GM19467 (cell line): ENCODE measurements at regions not wholly inside any gene's neighbourhood (a gene's known extent, or its start where the extent isn't known, plus 50 kb on each side); places are given as distances from the start of the nearest gene placed in this dataset.
A peak's percentile ranks its signal among the peaks of the same experiment; 100 is the strongest.

ENCODE experiments used
- ATAC-seq: cut with Tn5 transposase; IDR thresholded peaks from one replicate; pipeline ENCODE4 v1.9.1; 2021; ENCODE audit warnings: mild to moderate bottlenecking, moderate library complexity; ENCODE audit not compliant: unreplicated experiment

DNA sequence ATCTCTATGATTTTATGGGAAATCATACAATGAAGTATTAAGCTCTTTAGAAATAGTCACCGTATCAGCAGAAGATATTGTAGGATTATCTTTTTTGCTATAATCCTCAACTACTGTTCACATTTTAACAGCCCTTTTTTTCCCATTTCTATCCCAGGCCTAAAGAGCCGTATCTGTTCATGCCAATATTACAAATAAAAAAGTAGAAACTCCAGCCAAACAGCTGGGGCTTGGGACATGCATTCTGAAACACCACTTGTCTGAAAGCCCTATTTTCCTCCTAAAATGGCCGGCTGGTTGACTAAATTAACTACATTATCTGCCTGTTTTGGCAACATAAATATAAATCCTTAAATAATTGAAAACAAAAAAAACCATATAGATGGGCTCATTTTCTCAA, 477.8 kb downstream of the CDH2 start:
- ATAC-seq: no peak

DNA sequence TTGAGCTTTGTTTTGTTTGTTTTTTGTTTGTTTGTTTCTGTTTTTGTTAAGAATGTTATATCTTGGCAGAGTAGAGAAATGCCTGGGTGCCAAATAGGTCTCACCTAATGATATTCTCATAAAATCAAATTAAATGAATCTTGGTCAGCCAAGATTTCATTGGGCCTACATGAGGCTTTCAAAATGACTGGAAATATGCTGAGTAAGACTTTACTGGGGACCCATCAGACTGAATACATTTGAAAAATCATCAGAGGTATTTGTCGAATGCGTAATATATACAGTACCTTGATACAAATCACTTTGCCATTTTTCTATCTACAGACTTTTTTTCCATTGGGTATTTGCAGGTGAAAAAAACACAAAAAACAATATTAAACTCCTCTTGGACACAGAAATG, 480.8 kb downstream of the CDH2 start:
- no peak for ATAC-seq

DNA sequence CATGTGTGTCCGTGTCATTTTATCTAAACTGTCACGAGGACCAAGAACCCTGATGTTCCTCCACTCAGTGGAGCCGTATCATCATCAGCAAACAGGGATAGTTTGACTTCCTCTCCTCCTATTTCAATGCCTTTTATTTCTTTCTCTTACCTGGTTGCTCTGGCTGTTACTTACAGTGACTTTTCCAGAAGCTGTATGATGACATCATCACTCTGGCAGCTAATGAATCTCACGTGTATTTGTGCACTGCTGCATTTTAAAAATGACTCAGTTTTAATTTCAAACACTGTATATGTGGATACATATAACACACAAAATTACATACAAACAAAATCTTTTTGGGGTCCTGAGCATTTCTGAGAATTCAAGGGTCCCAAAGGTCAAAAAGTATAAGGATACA, 481.4 kb downstream of the CDH2 start:
- no peak for ATAC-seq

DNA sequence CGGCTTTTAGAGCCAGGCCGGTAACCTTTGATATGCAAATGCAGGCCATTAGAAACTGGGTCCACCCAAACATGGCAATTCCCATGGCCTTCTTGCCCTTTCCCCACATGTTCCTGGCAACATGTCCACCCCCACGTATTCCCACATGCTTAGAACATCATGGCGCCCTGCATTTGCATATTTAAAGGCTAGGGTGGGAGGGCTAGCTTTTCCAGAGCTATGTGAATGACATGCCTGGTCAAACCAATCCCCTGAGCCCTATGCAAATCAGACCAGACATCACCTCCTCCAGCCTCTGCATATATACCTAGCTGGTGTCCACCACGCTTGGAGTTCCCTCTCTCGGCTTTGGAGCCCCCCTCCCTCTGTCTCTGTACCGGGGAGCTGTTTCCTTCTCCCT, 481.9 kb downstream of the CDH2 start:
- ATAC-seq: no peak

DNA sequence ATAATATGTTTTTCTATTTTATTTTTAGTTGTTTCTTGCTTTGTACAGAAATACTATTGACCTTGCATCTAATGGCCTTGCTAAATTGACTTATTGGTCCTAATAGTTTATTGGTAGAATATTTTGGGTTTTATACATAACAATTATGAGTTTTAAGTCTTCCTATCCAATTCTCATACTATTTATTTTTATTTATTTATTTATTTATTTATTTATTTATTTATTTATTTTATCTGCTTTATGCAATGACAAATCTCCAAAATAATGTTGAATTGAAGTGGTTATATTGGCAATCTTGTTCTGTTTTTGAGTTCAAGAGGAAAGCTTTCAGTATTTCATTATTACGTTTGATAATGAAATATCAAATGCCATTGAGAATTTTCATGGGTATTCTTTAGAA, 488.3 kb downstream of the CDH2 start:
- no peak for ATAC-seq

DNA sequence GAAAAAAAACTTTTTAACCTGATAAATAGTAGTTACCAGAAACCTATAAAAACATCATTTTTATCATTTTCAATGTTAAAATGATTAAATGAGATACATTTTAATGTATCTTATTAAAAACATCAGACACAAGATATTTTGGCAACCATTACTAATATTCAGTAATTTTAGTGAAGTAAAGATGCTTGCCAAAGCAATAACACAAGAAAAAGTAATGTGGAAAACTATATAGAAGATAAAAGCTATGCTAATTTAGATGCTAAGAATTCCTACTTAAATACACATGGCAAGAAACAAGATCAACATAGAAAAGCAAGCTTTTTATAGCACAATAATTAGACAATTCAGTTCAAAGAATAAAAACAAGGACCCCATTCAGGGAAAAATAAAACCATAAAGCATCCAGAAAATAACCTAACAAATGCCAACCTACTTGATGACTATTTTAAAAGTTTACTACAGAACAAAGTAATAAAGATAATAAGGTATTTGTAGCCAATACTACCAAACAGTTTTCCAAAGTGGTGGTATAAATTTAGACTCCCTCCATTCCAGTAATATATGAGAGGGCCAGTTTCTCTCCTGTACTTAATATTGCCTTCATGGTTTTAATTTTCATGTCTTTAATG, 489.5 kb downstream of the CDH2 start:
- ATAC-seq: no peak

DNA sequence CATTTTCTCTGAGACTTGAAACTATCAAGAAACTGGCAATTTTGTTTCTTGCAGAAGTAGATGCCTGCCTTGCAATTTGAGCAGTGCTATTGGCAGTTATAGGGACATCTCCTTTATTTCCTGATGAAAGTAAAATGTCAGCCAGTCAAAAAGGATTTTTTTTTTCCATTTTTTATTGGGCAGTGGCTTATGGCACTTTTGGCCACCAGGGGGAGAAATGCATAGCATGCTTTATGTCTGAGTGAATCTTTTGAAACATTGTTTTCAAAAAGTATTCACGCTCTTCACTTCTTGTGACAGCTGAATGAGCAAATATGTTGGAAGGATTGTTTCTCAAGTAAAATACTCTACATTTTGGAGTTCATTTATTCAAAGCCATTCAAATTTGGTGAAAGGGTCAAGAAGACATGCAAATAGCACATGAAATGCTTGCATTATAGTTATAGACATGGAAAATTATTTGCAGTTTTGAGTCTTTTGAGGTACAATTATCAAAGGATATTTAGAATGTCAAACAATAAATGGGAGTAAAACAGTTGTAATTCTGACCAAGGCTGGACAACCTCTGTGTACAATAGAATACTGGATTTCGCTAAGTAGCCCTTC, 491.0 kb downstream of the CDH2 start:
- ATAC-seq: no peak

DNA sequence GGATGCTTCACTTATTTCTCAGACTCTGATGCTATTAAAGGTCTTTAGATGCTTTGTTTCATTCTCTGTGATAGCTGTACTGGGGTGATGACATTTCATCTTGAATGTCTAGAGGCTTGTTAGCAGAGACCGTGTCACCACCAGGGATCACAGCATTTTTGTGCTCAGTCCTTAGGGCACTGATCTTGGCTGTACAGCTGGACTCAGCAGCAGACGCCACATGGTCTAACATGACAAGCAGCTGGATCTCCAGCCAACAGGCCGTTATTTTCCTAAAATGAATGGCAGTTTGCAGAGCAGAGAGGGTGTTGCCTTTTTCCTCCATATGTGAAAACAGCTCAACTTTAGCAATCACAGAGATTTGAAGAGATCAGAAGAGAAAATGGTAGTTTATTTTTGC, 491.8 kb downstream of the CDH2 start:
- ATAC-seq: no peak

DNA sequence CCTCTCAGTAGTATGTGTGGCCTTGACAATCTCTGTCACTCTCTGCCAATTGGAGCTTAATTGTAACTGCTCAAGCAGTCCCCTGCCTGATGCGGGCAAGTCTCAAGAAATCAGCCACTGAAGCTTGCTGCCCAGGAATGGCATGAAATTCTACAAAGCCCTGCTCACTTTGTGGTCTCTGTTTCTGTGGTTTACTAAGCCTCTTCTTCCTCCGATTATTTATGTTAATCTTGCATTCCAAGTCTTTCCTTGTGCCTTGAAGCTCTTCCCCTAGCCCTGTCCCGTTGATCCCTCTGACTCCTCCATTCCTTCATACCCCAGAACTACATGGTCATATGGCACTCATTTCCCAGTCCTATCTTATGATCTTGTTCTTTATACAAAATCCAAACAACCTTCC, 489.3 kb upstream of the CHST9 start:
- no peak for ATAC-seq

DNA sequence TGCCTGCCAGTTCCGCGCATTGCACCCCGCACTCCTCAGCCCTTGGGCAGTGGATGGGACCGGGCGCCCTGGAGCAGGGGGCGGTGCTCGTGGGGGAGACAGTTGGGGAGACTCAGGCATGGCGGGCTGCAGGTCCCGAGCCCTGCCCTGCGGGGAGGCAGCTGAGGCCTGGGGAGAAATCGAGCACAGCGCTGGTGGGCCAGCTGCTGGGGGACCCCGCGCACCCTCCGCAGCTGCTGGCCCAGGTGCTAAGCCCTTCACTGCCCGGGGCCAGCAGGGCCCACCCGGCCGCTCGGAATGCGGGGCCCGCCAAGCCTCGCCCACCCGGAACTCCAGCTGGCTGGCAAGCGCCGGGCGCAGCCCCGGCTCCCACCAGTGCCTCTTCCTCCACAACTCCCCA, 488.8 kb upstream of the CHST9 start:
- no peak for ATAC-seq

DNA sequence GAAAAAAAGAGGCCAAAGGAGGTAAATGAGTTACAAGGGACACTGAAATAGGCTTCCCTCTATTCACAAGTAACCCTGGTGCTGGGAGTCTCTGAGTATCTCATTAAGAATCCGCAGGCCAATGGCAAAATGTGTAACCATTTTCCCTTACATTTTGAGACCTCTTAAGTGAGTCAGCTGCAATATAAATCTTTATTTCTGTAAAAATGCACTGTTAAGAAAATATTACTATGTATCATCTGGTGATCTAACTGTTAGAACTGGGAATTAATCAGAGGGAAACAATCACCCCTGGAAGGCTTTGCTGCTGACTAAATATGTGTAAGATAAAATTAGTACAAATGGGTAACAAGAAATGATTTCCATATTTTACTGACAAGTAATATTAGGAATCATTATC, 483.1 kb upstream of the CHST9 start:
- no peak for ATAC-seq

DNA sequence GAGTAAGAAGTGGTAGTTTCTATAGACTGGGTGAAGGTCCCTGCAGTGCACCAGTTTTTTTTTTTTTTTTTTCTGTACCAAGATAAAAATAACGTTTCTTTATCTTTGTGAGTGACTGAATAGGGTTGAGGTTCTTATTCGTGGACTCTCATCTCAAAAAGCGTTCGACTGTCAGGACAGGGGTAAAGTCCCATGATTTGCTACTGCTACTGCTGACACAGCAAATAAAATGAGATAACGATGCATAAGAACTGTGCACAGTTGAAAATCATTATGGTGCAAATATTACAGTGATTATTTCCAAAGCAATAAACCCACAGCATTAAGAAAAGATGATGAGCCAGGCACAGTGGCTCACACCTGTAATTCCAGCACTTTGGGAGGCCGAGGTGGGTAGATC, 482.0 kb upstream of the CHST9 start:
- no peak for ATAC-seq

DNA sequence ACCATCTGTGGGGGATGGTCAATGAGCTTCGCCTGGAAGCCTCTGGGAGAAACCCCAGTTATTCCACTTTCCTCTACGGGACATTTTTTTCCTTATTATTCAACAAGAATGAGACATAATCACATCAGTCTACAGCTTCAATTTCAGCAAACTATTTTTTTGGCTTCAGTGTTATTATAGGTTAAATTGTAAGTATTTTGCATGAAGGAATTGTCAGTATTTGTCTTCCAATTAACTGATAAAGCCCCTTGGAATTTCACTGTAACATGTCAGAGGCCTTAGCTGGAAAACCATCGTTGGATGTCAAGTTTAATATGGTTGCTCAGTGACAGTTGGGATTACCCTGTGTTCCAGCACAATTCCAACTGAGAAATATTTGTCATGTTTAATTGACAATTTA, 480.9 kb upstream of the CHST9 start:
- ATAC-seq: no peak

DNA sequence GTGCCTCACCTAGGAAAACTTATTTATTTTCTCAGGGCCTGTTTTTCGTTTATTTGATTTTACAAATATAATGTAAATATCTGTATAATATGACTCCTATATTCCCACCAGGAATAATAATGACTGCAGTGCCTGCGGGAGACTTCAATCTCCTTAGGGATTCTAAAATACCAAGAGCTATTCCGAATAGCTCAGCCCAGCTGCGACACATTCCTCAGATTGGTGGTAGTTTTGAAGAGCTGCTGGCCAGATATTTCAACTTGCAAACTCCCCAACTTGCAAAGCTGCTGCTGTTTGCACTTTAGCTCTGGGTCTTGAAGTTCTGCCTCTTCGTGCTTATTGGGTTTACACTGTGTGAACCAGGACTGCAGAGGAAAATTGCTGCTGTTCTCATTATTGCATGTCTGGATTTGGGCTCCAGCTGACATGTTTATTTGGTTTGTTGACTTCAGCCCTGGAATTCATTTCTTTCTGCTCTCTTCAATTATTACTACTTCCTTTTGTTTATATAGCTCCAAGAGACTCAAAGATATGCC, 480.2 kb upstream of the CHST9 start:
- ATAC-seq: no peak

DNA sequence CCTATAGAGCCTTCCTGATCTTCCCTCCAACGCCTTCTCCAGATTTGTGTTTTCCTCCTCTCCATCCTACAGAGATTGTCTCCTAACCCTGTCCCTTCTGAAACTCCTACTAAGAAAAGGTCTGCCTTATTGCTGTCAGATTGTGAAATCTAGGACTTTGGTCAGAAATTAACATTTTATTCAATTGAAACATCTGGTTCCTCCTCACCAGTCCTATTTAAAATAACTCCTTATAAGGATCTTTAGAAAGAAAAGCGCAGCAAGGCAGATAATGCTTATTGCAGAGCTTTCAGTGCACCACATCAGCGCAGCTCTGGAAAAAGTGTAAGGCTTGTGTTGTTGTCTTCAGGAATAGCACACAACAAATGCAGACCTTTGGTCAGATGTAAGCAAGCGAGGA, 477.8 kb upstream of the CHST9 start:
- no peak for ATAC-seq

DNA sequence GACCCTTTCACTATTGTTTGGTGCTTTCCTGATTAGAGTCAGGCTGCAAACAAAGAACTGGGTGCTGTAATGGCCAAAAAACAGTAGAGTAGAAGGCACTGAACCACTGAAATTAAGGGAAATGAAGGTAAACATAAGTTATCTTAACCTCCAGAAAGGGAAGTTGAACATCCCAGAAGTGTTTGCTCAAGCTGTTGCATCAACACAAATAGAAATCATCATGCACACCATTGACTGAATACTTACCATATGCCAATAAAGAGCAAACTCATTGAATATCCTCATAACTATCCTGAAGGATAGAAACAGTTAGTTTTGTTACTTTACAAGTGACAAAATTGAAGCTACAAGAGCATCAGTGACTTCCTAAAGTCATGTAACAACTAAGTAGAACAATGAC, 477.4 kb upstream of the CHST9 start:
- ATAC-seq: no peak

DNA sequence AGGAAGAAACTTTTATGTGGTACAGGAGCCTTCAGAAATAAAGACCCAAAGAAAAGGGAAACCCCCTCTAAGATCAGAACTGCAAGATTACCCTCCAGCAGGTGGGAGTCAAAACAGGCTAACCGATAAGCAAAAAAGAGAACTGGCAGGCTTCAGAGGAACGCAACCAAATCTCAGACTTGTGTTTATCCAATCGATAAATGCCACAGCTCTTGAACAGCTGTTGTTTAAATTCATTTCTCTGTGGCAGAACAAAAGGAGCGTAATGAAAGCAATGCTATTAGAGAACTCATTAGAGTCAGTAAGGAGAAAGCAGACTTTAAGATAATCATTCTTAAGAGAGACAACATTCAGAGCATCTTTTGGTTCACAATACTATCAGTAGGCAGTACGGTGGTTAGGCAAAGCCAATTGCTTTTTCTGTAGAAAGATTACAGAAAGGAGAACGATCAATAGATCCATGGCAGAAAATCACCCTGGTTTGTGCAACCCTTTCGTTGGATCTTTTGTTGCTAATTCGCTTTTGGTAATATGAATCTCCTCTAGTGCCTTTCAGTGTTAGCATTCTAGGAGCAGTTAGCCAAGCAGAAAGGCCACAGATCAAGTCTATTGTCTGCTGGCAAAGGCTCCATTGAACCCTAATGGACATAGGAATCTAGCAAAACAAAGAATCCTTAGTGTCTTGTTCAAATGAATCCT, 476.4 kb upstream of the CHST9 start:
- ATAC-seq: no peak

DNA sequence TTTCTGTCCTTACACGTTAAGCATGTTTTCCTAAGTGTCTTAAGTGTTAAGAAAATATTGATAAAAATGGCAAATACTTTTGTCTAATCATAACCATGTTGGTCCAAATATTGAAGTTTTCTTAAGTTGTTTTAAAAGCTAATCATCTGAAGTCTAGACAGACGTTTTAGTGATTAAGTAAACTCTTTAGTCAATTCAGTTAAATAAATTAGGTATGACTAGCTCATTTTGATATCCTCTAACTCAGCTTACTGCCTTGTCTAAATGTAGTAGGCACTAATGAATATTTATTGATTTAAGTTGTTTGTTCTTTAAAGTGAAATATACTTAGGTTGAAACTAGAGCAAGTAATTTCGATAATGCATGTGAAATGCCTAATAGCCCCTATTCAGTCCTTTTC, 471.8 kb upstream of the CHST9 start:
- ATAC-seq: no peak

DNA sequence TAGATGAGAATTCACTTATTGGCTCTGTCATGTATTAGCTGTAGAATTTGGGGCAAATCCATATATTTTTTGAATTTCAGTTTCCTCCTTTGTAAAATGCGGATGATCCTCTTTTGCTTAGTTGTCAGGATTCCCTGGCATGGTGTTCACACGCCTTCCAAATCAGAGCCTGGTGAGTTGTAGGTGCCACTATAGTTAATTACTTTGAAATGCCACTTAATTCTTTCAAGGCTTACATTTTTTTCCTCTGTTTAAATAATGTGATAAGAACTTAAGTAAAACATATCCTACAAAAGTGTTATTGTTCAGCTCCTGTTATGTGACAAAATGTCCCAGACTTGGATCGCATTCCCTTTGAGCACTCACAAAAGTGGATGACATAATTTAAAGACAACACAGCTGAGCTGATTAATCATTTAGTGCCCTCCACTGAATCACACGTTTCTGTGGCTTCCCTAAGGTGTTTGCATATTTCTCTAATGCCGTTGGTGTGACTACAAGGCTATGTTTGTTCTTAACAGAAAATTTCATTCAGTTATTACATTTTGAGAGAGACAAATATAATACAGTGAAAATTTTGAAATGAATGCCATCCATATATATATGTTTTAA, 471.2 kb upstream of the CHST9 start:
- no peak for ATAC-seq

DNA sequence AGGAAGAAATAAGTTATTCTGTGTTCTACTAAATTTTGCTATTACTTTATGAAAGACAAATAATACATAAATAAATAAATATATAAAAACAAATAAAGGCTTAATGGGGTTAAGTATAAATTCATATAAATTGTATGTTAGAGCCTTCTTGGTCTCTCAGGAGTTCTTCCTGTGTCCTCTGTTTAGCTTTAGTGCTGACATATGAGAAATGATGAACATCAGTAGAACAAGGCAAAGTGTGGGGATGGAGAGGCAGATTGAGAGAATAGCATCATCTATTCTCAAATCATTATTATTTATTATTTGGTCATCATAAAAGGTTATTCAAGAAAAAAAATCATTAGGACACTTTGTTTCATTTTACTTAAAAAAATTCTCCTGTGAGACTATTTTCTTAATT, 468.1 kb upstream of the CHST9 start:
- no peak for ATAC-seq

DNA sequence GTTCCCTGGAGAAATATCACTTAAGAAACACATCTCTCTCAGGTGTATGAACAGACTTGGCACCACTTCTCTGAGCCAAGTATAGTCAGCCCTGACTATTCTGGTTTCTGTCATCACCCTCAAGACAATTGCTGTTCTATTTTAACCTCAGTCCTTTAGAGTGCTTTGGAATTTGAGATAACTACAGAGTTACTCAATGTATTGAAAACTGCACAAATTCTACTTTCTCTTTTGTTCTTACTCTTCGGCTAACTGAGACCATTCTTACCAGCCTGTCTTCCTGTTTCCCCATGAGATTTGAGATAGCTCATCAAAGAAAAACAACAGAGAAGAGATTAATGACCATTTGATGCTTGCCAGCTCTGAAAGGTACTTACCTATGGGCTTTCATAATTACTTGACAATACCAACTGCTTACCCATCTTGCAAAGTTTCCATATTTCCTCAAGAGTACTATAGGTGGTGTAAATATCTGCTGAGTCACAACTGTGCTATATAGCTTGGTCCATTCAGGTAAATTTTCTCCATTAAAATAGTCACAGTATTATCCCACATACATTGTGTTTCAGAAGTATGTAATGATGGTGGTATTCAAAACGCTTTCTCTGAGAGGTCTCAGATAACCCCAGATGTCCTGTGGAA, 467.5 kb upstream of the CHST9 start:
- ATAC-seq: peak; percentile 56
